Fibroblast of peridontal ligament (primary cell): ENCODE measurements at regions not wholly inside any gene's neighbourhood (a gene's known extent, or its start where the extent isn't known, plus 50 kb on each side); places are given as distances from the start of the nearest gene placed in this dataset.
"Not testable (repeated sequence)": the region's sequence is repeated elsewhere in the genome, so short reads cannot be mapped to it uniquely, and the experiment has no call there.

ENCODE experiments used
- DNase-seq: peaks from one replicate; pipeline ENCODE4 v3.0.0-alpha.2; 2010; ENCODE audit errors: extremely low read depth

- DNase-seq, result no peak
These were observed 77.0 kb upstream of the FOXN3 start for GRCh38 chr14:89493877-89494634.

- DNase-seq, result no peak
These were observed 76.4 kb upstream of the FOXN3 start for GRCh38 chr14:89493406-89493805.

DNA sequence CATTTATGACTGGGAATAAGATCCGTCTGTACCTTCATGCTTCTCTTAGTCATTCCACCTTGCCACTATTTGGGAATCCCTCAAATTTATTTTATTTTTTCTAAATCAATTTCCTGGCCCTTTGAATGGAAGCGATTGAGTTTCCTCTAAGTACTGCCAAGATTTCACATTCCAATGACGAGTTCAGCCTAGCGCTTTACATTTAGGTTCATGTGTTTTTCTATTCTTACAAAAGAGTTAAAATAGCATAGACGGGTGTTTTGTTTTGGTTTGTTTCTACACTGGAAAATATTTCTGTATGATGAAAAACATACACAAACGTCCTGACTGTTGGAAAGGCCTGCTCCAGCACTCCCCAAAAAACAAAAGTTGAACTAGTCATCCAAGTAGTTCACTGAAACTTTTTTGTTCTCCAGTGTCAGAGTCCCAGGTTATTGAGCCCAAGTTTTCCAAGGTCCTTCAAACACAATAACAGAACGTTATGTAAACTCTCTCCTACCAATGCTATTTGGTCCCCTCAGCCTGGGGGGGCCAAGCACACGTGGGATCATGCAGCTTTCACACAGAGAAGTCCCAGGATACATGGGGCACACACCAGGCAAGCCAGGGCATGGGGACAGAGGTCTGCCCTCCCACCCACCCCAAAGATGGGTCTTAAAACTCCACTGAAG lies 74.8 kb upstream of the FOXN3 start:
- DNase-seq, result peak; percentile 71

DNA sequence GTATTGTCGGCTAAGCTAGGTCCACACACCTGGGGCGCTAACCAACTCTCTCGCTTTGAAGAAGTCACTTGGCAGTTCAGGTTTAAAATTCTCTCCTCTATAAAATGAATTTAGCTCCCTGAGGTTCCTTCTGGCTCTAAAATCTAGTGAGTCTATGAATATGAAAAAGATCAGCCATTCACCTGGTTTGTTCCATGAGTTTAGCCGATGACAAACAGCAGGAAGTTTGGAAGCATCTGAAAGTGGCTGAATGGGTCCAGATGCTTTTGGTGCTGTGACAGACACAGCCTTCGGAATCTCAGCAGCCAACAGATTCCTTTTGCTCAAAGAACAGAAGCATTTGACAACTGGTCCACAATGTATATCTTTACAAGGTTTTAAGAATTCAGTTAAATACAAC lies 73.4 kb upstream of the FOXN3 start:
- no peak for DNase-seq

DNA sequence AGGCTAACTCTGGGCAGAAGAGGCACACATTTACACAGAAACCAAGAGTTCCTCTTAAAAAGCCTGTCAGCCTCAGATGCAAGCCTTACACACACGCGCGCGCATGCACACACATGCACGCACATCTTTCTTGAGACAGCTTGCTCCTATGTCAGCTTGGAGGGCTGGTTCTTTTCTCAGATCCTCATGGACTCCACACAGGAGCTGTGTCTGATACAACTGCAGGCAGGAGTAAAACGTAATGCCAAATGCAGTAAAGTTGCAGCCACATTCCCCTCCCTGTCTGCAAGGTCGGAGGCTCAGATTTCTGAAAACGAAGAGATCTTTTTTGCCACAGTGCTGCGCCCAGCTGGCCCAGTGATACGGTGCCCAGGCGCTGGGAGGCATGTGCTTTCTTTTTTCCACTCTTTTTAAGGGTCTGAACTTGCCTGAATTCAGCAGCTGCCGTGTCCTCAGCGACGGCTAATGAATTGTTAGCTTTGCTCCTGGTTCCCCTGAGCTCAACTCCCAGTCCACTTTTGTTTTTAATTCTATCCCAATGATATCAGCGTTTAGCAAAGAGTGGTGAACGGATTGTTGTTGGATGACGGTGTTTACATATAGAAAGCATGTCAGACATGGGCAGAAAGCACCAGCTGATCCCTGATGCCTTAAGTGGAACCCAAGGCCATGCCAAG lies 72.9 kb upstream of the FOXN3 start:
- peak; percentile 56 for DNase-seq

GRCh38 chr14:89486961-89487360 lies 69.9 kb upstream of the FOXN3 start:
- DNase-seq, result no peak

DNA sequence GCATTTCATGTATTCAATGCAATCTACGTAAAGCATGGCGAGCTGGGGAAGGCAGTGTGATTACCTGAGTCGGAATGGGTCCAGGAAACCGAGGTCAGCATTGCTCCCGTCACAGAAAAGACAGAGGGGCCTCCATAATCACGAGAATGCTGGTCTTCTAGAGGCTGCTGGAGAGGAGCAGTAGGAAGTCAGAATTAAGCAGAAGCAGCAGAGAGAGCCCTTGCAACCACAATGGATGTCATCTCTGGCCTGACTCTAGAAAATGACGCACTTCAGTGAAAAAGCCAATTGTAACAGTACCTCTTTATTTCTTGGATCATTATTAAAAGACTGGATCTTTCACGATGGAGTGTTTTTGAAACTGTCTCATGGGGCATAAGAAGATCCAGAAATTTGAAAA lies 69.5 kb upstream of the FOXN3 start:
- DNase-seq, result no peak

DNA sequence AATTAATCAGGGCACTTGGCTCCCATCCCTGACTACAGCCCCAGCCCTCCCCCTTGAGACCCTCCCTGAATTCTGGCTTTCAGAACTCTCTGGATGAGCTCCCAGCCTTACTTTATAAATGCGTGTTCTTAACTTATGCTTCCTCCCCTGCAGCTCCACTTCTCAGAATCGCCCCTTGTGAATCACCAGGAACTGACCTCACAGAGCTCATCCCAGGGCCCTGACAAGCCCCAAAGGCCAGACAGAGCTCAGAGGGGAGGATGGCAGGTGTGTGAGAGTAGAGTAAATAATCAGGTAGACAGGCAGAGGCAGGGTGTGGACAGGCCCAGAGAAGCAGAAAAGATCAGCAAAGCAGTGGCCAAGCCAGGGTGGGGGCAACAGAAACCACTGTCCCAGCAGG lies 68.2 kb upstream of the FOXN3 start:
- no peak for DNase-seq

- no peak for DNase-seq
These were observed 67.2 kb upstream of the FOXN3 start for GRCh38 chr14:89484051-89484844.

- DNase-seq, result no peak
These were observed 64.2 kb upstream of the FOXN3 start for GRCh38 chr14:89481196-89481595.

DNA sequence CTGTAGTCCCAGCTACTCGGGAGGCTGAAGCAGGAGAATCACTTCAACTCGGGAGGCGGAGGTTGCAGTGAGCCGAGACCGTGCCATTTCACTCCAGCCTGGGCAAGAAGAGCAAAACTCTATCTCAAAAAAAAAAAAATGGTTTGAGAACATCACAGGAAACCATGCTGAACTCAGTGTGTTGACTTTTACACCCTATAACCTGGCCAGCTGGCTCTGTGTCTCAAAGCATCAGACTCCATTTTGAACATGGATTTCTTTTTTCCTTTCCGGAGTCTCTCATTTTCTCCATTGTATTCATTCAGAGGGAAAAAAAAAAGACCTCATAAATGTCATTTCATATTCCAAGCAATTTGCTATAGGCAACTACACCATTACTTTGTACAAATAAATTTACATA lies 63.2 kb upstream of the FOXN3 start:
- DNase-seq, result no peak

DNA sequence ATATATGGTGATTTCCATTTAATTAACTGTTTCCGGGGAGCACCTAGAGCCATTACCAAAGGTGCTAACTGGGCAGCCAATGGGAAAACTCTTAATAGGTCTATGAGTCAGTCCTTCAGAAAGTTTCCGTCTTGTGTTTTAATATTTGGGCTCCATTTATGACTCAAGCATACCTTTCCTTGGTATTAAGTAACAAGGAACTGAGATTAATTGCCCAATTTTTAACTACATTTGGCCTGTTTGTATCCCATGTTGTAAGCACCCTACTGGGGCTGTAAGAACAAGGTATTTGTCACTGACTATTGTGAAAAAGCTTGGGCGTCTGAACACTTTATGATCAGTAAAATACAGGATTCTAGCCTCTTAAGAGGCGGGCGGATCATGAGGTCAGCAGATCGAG lies 62.8 kb upstream of the FOXN3 start:
- DNase-seq, result no peak

DNA sequence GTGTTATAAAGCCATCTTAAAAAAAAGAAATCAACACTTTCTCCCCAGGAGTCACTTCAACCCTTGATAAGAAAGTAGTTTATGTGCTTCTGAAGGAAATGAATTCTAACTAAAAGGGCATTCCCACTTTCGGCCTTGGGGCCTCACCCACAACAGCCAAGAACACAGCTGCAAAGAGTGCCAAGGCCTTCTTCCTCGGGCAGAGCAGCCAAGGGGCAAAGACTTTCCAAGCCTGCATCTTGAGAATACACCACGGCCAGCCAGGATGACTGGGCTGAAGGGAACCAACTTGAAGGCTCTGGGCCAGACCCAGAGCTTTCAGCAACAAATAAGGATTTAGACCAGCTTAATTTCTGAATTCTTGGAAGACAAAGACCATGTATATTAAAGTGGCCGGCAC lies 60.4 kb upstream of the FOXN3 start:
- DNase-seq, result no peak

GRCh38 chr14:89476354-89476896 lies 59.4 kb upstream of the FOXN3 start:
- DNase-seq, result no peak

GRCh38 chr14:89474464-89474863 lies 57.4 kb upstream of the FOXN3 start:
- no peak for DNase-seq

DNA sequence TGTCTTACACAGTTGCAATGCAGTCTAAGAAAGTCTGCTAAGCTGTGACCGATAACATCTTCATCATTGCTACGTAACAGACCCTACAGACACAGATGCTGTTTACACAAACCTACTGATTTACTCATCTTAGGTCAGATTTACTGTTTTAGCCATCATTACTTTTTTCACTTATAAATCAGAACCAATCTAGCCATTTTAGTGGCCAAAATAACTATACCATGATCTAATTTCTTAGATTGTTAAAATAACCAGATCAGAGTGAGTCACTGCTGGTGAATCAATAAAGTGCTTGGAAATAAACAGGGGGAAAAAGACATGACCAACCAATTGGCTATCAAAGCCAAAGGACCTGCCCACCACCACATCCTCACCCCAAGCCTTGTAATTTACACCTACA lies 57.0 kb upstream of the FOXN3 start:
- peak; percentile 50 for DNase-seq

DNA sequence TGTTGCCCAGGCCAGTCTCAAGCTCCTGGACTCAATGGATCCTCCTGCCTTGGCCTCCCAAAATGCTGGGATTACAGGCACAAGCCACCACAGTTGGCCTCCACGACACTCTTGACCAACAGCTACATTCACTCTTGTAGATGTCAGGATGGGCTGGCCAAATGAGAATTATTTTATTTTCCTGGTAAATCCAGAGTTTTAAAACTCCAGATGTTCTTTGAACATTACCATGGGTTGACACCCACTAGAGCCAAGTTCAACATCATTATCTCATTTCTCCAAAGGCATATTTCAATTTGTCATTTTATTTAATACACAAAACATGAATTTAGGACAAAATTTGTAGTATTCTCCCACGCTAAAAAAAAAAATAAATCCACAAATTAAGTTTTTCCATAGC lies 56.5 kb upstream of the FOXN3 start:
- no peak for DNase-seq

DNA sequence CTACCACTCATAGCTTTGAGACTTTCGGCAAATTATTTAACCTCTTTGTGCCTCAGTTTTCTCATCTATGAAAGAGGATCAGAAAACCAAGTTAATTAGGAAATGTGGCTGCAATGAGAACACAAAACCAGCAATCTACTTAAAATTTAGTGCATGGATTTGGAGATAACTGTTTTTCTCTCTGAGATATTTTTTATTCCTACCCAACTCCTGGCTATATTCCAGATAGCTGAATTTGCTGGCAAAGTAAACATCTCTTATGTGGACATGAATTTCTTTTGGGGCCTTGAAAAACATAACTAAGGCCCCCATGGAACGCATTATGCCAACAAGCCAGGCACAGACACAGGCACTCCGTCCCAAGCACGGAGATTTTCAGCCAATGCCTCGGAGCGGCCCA lies 53.4 kb upstream of the FOXN3 start:
- no peak for DNase-seq

DNA sequence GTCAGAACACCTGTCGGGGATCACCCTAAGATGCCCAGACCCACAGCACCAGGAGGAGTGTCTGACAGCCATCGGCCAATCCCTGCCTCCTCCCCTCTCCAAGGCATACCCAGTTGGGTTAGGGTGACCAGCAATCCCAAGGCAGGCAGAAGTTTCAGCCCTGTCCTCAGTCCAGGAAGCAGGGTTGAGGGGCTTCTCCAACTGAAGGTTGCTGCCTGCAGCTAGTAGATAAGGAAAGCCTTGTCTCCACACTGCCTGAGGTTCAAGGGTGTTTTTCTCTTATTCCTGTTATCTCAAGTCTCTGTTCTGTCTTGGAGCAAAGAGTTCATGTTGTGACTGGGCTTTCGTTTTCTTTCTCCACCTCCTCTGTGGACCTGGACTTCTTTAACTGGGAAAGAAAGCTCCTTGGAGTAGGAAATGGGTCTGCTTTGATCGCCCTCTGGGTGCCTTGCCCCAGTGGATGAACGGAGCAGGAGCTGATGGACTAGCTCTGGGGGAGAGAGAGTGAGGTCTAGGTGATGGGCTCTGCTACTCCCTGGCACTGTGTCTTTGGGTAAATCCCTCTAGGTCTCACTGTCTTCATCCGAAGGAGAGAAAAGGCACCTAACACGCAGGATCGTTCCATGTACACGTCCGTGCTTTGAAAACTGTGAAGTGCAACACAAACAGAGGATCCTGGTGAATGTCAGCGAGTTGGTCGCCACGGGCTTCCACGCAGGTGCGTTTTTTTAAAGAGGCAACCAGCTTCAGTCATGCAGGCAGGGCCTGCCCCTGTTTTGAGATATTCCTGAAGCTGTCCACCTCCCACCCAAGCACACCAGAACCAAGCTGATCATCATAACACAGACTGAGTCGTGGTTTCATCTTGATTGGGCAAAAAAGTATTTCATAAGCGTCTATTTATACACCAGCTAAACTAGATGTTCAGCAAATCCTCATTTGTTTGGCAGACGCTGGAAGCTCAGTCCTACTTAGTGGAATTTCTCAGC lies 52.5 kb upstream of the FOXN3 start:
- no peak for DNase-seq

- no peak for DNase-seq
These were observed 51.5 kb upstream of the FOXN3 start for GRCh38 chr14:89468566-89468965.

GRCh38 chr14:89468030-89468429 lies 51.0 kb upstream of the FOXN3 start:
- not testable (repeated sequence) for DNase-seq
